Right atrium auricular region (tissue), 2 donors: ENCODE measurements at regions not wholly inside any gene's neighbourhood (a gene's known extent, or its start where the extent isn't known, plus 50 kb on each side); places are given as distances from the start of the nearest gene placed in this dataset.

ENCODE experiments used
- DNase-seq: peaks from one replicate; pipeline ENCODE4 v3.0.0-alpha.2; 2019; ENCODE audit warnings: low spot score
- H3K27ac ChIP-seq, 2 donors: fragments of 200-600 bp; sonication (generic); 1 replicate in 1 of 2; 2 replicates in 1 of 2; pipeline ENCODE4 v1.5.1; 2016 to 2019
- H3K27me3 ChIP-seq, 2 donors: fragments of 200-600 bp; sonication (generic); one replicate each; pipeline versions ENCODE4 v1.5.1 to v1.6.0; 2017 to 2019
- H3K36me3 ChIP-seq: fragments of 200-600 bp; sonication (generic); one replicate; pipeline ENCODE4 v1.5.1; 2016
- H3K4me1 ChIP-seq, 2 donors: fragments of 200-600 bp; sonication (generic); one replicate each; pipeline versions ENCODE4 v1.5.1 to v1.6.0; 2017 to 2019
- H3K4me3 ChIP-seq, 2 donors: fragments of 200-600 bp; sonication (generic); 1 replicate in 1 of 2; 2 replicates in 1 of 2; pipeline ENCODE4 v1.5.1; 2017 to 2019; ENCODE audit warnings: mild to moderate bottlenecking in 1 of 2, moderate library complexity in 1 of 2
- H3K9me3 ChIP-seq, 2 donors: fragments of 200-600 bp; sonication (generic); one replicate each; pipeline ENCODE4 v1.5.1; 2019
- TF ChIP-seq, protein P1 (sequence below), 2 donors: fragments of 200-600 bp; sonication (generic); IDR thresholded peaks; one replicate each; pipeline ENCODE4 v1.5.1; 2019; ENCODE audit warnings: antibody characterized with exemption in 2 of 2

DNA sequence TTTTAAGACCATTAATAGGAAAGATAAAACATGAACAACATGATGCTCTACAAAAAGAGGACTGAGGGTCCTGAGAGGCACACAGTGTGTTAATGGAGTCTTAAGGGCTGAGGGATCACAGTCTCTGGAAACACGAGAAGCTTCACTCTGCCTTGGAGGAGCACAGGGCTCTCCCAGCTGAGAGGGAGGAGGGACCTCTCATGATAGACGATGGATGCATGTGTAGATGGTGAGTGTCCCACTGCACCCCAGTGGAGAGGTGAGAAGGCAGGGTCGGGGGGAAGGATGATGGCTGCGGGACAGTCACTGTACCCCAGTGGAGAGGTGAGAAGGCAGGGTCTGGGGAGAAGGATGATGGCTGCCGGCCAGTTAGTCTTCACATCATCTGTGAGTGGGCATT is 613.4 kb downstream of the IRX1 start:
- DNase-seq: peak; percentile 5
- H3K9me3 ChIP-seq: no peaks in the 10 kb centered on the region
- no peak overlapping the region for H3K4me3 ChIP-seq
- no peak overlapping the region for H3K27ac ChIP-seq
- H3K27me3 ChIP-seq: no peaks in the 10 kb centered on the region
- no peaks in the 10 kb centered on the region for H3K4me1 ChIP-seq
- TF ChIP-seq, protein P1, sequence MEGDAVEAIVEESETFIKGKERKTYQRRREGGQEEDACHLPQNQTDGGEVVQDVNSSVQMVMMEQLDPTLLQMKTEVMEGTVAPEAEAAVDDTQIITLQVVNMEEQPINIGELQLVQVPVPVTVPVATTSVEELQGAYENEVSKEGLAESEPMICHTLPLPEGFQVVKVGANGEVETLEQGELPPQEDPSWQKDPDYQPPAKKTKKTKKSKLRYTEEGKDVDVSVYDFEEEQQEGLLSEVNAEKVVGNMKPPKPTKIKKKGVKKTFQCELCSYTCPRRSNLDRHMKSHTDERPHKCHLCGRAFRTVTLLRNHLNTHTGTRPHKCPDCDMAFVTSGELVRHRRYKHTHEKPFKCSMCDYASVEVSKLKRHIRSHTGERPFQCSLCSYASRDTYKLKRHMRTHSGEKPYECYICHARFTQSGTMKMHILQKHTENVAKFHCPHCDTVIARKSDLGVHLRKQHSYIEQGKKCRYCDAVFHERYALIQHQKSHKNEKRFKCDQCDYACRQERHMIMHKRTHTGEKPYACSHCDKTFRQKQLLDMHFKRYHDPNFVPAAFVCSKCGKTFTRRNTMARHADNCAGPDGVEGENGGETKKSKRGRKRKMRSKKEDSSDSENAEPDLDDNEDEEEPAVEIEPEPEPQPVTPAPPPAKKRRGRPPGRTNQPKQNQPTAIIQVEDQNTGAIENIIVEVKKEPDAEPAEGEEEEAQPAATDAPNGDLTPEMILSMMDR (IDR thresholded peaks at IDR 0.05): no peak
- H3K36me3 ChIP-seq: no peaks in the 10 kb centered on the region

DNA sequence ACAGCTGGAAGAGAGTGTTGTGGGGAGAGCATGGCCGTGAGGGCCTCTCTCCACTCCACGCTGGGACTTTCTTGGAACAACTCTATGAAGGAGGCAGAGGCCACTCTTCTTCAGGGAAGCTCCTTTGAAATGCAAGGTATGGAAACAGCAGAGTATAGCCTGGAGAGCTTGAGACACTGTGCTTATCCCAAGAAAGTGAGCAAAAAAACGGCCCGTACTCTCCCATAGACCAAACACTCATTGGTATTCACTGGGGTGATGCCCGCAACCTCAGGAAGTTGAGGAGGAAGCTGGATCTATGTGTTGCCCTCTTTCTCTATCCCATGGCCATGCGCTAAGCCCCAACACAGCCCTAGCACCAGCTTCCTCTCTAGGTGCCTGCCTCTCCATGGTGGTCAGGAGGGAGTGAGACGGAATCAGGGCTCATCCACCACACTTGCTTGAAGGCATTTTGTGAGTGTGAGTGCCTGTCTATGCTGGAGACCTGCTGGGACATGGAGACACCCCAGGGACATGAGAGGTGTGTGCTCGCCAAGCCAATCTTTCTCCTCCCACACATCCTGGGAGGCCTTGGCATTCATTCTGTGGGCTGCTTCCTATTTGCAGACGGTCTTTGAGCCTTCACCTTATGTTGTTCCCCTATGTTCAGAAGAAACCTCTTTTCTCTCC is 616.6 kb downstream of the IRX1 start:
- TF ChIP-seq, protein P1 (IDR thresholded peaks at IDR 0.05): no peak
- Histone ChIP-seq H3K4me1 (no peaks in the 10 kb centered on the region), H3K4me3 (no peak overlapping the region), H3K36me3 (no peaks in the 10 kb centered on the region), H3K9me3 (no peaks in the 10 kb centered on the region), H3K27me3 (no peaks in the 10 kb centered on the region), H3K27ac (no peak overlapping the region)
- DNase-seq: peak; percentile 50

DNA sequence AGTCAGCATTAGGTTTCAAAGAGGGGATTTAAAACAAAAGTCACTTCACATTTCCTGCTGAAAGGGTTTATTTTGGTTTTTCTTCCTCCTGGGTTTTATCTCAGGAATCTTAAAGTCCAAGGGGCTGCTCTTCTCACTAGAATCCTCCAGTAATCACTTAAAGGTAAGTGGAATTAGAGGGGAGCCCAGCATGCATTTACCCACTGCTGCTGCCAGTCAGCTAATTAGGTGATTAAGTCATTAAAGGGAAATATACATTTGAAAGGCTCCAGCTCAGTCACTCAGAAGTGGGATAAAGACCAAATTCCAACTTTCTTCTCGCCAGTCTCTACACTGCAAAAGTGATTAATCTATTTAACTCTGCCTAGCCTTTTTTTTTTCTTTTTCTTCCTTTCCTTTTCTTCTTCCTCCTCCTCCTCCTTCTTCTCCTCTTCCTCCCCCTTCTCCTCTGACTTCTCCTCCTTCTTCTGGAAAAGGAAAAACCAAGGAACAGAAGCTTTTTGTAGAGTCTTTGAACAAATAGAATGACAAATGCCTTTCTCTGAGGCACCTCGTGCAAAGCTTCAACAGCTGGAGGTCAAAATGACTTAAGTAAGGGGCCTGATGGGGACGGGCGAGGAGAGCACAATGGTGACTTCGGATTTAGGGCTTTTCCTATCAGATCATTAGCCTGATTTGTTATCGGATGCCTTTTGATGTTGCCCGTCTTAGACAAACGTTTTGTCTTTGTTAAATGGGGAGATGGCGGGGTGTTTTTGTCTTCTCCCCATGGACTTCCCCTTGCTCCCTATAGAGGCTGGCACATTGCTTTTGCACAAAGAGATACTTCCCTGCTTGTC is 617.6 kb downstream of the IRX1 start:
- Histone ChIP-seq H3K4me1 (no peaks in the 10 kb centered on the region), H3K27me3 (no peaks in the 10 kb centered on the region), H3K27ac (no peak overlapping the region), H3K36me3 (no peaks in the 10 kb centered on the region), H3K4me3 (no peak overlapping the region), H3K9me3 (no peaks in the 10 kb centered on the region)
- DNase-seq: no peak
- TF ChIP-seq, protein P1 (IDR thresholded peaks at IDR 0.05): no peak

DNA sequence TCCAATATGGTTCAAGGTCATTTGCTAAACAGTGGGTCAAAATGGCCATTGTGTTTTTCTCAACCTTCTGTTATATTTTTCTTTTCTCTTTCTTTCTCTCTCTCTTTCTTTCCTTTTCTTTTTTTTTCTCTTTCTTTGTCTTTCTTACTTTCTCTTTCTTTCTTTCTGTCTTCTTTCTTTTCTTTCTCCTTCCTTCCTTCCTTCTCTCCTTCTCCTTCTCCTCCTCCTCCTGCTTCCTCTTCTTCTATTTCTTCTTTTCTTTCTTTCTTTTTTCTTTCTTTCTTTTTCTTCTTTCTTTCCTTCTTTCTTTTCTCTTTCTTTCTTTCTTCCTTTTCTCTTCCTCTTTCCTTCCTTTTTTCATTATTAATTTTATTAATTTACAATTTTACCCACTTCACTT is 619.5 kb downstream of the IRX1 start:
- Histone ChIP-seq H3K27ac (no peak overlapping the region), H3K36me3 (no peaks in the 10 kb centered on the region), H3K4me3 (no peak overlapping the region), H3K9me3 (no peaks in the 10 kb centered on the region), H3K4me1 (no peaks in the 10 kb centered on the region), H3K27me3 (no peaks in the 10 kb centered on the region)
- TF ChIP-seq, protein P1 (IDR thresholded peaks at IDR 0.05): no peak
- no peak for DNase-seq

DNA sequence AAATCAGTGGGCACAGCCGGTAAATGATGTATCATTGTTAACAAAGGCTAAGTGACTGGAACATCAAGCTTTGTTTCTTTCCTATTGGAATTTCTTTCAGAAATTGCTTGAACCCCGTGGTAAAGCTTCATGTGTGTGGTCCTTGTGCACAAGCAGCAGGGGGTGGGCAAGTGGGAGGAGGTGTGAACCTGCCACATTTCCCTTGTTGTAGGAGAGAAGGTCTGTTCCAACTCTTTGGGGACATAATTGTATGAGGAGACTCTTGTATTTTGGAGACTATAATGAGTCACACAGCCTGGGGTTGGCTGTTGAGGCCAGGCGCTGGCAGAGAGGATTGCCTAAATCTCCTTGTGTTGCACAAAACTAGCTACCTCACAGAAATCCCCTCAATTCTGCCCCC is 620.5 kb downstream of the IRX1 start:
- DNase-seq: no peak
- no peaks in the 10 kb centered on the region for H3K27me3 ChIP-seq
- no peaks in the 10 kb centered on the region for H3K4me1 ChIP-seq
- TF ChIP-seq, protein P1 (IDR thresholded peaks at IDR 0.05): no peak
- no peaks in the 10 kb centered on the region for H3K36me3 ChIP-seq
- no peak overlapping the region for H3K4me3 ChIP-seq
- H3K9me3 ChIP-seq: no peaks in the 10 kb centered on the region
- no peak overlapping the region for H3K27ac ChIP-seq
